Spleen (tissue), 7 donors: ENCODE measurements at regions not wholly inside any gene's neighbourhood (a gene's known extent, or its start where the extent isn't known, plus 50 kb on each side); places are given as distances from the start of the nearest gene placed in this dataset.

Experiments used
- CTCF ChIP-seq, 11 experiments: fragments of 200-600 bp in 7 of 11; fragments of 450-650 bp in 4 of 11; sonication (generic) in 4 of 11; IDR thresholded peaks in 8 of 11; conservative IDR thresholded peaks in 3 of 11; 1 replicate in 7 of 11; 2 replicates in 4 of 11; pipeline versions ENCODE4 v1.4.0 to v1.8.0; 2016 to 2021; ENCODE audit warnings: antibody characterized with exemption in 11 of 11, inconsistent platforms in 4 of 11, mild to moderate bottlenecking in 1 of 11
- POLR2A ChIP-seq, 3 donors: fragments of 450-650 bp; IDR thresholded peaks; one replicate each; pipeline ENCODE4 v1.5.1; 2017; ENCODE audit warnings: antibody characterized with exemption in 3 of 3, mild to moderate bottlenecking in 1 of 3
- POLR2AphosphoS5 ChIP-seq, 3 donors: sonication (generic); formaldehyde crosslinking; IDR thresholded peaks; one replicate each; pipeline ENCODE4 v1.5.1; 2017; ENCODE audit warnings: antibody characterized with exemption in 3 of 3
- donor health status: DM: no; HTN: no; CAD: no; lungs with moderate emphysema.
- donor health status: DM: no; HTN: no; CAD: no.
- donor health status: DM: no; HTN: no; CAD: no.

- TF ChIP-seq POLR2AphosphoS5 (IDR thresholded peaks at IDR 0.05) (no peak), CTCF (IDR thresholded peaks at IDR 0.05 in 8 of 11, conservative IDR thresholded peaks at IDR 0.05 in 3 of 11) (no peak), POLR2A (IDR thresholded peaks at IDR 0.05) (no peak)
These were observed 168.0 kb downstream of the PRDM9 start for GRCh38 chr5:23675456-23675855.
